ENCODE measurements at regions not wholly inside any gene's neighbourhood (a gene's known extent, or its start where the extent isn't known, plus 50 kb on each side); places are given as distances from the start of the nearest gene placed in this dataset.

DNA sequence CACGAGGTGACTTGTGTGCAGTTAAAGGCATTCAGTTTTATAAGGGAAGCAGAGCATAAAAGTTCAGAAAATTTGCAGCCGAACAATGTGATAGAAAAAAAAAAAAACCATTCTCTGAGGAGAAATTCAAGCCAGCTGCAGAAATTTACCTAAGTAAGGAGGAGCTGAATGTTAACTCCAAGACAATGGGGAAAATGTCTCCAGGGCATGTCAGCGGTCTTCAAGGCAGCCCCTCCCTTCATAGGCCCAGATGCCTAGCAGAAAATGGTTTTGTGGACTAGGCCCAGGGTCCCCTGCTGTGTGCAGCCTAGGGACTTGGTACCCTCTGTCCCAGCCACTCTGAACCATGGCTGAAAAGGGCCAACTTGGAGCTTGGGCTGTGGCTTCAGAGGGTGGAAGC lies 1764.0 kb downstream of the C4orf33 start:
- TF ChIP-seq, protein P1, sequence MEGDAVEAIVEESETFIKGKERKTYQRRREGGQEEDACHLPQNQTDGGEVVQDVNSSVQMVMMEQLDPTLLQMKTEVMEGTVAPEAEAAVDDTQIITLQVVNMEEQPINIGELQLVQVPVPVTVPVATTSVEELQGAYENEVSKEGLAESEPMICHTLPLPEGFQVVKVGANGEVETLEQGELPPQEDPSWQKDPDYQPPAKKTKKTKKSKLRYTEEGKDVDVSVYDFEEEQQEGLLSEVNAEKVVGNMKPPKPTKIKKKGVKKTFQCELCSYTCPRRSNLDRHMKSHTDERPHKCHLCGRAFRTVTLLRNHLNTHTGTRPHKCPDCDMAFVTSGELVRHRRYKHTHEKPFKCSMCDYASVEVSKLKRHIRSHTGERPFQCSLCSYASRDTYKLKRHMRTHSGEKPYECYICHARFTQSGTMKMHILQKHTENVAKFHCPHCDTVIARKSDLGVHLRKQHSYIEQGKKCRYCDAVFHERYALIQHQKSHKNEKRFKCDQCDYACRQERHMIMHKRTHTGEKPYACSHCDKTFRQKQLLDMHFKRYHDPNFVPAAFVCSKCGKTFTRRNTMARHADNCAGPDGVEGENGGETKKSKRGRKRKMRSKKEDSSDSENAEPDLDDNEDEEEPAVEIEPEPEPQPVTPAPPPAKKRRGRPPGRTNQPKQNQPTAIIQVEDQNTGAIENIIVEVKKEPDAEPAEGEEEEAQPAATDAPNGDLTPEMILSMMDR (IDR thresholded peaks at IDR 0.05; ENCODE audit: insufficient read depth, low read length), result no peak
- DNase-seq (ENCODE audit: low read depth), result no peak
- H3K4me3 ChIP-seq (ENCODE audit: low read depth, low read length), result no peak overlapping the region

DNA sequence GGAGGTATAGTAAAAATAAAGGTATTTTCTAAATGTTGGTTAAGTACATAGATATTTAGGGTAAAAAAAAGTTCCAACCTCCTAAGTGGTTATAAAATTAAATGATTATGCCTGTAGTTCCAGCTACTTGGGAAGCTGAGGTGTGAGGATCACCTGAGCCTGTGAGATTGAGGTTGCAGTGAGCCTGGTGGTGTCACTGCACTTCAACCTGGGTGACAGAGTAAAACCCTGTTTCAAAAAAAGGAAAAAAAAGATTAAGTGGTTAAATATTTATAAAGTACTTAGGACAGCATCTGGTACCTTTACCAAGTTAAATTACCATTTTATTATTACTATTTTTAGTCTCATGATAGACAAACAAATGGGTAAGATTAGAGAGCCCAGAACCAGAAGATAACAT lies 1801.0 kb downstream of the C4orf33 start:
- H3K4me3 ChIP-seq (ENCODE audit: low read depth, low read length), result no peak overlapping the region
- TF ChIP-seq, protein P1 (IDR thresholded peaks at IDR 0.05; ENCODE audit: insufficient read depth, low read length), result no peak
- DNase-seq (ENCODE audit: low read depth), result no peak

DNA sequence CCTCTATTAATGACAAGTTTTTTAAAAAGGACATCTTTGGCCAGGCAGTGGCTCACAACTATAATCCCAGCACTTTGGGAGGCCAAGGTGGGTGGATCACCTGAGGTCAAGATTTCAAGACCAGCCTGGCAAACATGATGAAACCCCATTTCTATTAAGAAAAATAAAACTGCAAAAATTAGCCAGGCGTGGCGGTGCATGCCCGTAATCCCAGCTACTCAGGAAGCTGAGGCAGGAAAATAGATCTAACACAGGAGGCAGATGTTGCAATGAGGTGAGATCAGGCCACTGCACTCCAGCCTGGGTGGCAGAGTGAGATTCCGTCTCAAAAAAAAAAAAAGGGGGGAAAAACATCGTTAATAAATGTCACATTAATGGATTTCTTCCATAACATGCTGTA lies 1805.4 kb downstream of the C4orf33 start:
- DNase-seq (ENCODE audit: low read depth), result no peak
- no peak overlapping the region for H3K4me3 ChIP-seq (ENCODE audit: low read depth, low read length)
- TF ChIP-seq, protein P1 (IDR thresholded peaks at IDR 0.05; ENCODE audit: insufficient read depth, low read length), result no peak

DNA sequence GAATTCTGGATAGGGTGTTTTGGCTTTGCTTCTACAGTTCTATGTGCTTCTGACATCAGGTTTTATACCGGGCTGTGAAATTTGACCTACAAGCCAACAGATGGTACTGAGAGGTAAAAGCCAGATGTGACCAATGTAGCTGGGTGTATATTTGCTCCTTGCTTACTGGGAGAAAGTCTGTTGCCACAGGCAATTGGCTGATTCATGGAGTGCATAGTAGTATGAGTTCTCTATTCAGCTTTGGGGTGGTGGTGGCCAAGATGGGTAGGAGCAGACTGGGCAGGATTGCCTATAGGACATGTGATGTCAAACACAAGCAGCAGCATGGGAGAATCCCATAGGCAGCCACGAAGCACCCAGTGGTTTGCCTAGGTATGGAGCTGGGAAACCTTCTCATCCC lies 1827.0 kb downstream of the C4orf33 start:
- TF ChIP-seq, protein P1 (IDR thresholded peaks at IDR 0.05; ENCODE audit: insufficient read depth, low read length), result no peak
- H3K4me3 ChIP-seq (ENCODE audit: low read depth, low read length), result no peak overlapping the region
- no peak for DNase-seq (ENCODE audit: low read depth)

DNA sequence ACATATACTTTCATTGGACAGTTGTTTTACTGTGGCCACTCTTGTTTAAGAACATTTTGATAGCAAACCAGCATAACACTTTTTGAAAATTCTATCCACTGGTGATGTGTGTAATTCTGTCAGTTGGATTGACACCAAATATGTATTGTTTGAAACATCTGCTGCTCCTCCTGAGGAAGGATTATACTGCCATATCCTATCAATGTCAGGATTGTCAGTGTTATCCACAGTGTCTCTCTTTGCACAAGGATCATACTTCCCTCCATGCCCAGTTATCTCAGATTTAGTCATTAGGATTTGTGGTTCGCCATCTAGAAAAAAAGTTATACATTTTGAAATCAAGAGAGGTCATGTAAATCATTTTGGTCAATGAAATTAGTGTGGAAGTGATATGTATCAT lies 1859.6 kb downstream of the C4orf33 start:
- no peak for DNase-seq (ENCODE audit: low read depth)
- TF ChIP-seq, protein P1 (IDR thresholded peaks at IDR 0.05; ENCODE audit: insufficient read depth, low read length), result no peak
- H3K4me3 ChIP-seq (ENCODE audit: low read depth, low read length), result no peak overlapping the region

DNA sequence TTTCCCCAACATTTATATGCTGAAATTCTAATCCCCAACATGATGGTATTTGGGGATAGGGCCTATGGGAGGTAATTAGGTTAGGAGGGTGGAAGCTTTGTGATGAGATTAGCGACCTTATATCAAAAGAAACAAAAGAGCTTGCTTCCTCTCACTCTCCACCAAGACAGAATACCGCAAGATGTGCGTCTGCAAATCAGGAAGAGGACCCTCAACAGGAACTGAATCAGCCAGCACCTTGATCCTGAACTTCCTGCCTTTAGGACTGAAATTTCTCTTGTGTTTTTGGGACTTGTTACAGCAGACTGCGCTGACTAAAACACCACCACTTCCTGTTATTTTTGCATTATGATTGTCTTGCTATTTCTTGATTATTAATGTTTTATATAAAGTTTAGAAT lies 1889.4 kb downstream of the C4orf33 start:
- H3K4me3 ChIP-seq (ENCODE audit: low read depth, low read length), result no peak overlapping the region
- DNase-seq (ENCODE audit: low read depth), result no peak
- TF ChIP-seq, protein P1 (IDR thresholded peaks at IDR 0.05; ENCODE audit: insufficient read depth, low read length), result no peak

DNA sequence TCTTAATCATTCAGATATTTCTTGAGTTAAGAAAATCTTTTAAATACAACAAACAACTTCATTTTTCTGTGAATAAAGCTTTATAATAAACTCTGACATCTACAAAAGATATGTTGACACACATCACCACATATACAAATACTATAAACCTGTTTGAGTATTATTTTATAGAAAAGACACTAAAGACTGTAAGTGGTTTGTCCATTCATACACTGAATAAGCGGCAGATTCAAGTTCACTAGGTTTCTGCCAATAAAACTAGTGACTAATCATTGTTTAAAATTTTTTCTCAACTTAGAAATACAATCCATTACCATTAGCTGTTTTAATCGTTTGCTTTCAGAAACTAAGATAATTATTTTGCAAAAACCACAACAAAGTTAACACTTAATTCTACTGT lies 1900.0 kb downstream of the C4orf33 start:
- H3K4me3 ChIP-seq (ENCODE audit: low read depth, low read length), result no peak overlapping the region
- TF ChIP-seq, protein P1 (IDR thresholded peaks at IDR 0.05; ENCODE audit: insufficient read depth, low read length), result no peak
- no peak for DNase-seq (ENCODE audit: low read depth)
